K562 (cell line): ENCODE measurements at regions not wholly inside any gene's neighbourhood (a gene's known extent, or its start where the extent isn't known, plus 50 kb on each side); places are given as distances from the start of the nearest gene placed in this dataset.

Experiments used
- ARID1B ChIP-seq: fragments of 450-650 bp; IDR thresholded peaks from 2 replicates; pipeline ENCODE4 v1.6.1; 2016; ENCODE audit warnings: antibody characterized with exemption, mild to moderate bottlenecking, inconsistent platforms
- BACH1 ChIP-seq: fragments of 200-800 bp; sonication (Bioruptor generic); IDR thresholded peaks from 2 replicates; pipeline ENCODE4 v1.6.1; 2016; ENCODE audit warnings: missing genetic modification characterization, missing compliant biosample characterization
- DPF2 ChIP-seq: fragments of 450-650 bp; IDR thresholded peaks from 2 replicates; pipeline ENCODE4 v1.6.1; 2016
- GATAD2A ChIP-seq: fragments of 450-650 bp; IDR thresholded peaks from 2 replicates; pipeline ENCODE4 v1.6.1; 2017
- HES1 ChIP-seq: fragments of 450-650 bp; IDR thresholded peaks from 2 replicates; pipeline ENCODE4 v1.6.1; 2016; ENCODE audit warnings: low read depth, mild to moderate bottlenecking, moderate library complexity
- HEY1 ChIP-seq: fragments of 250-450 bp; sonication (Bioruptor Pico); IDR thresholded peaks from 2 replicates; pipeline ENCODE4 v1.5.0; 2020; ENCODE audit warnings: mild to moderate bottlenecking, moderate library complexity, borderline replicate concordance
- HMG20B ChIP-seq: fragments of 250-450 bp; sonication (Bioruptor Pico); IDR thresholded peaks from 2 replicates; pipeline ENCODE4 v1.5.0; 2021; ENCODE audit warnings: mild to moderate bottlenecking
- IRF2 ChIP-seq: sonication (generic); formaldehyde crosslinking; IDR thresholded peaks from 2 replicates; pipeline ENCODE4 v1.8.1; 2022; ENCODE audit warnings: mild to moderate bottlenecking, missing genetic modification reagents
- KLF10 ChIP-seq: fragments of 250-450 bp; sonication (Bioruptor Pico); IDR thresholded peaks from 2 replicates; pipeline ENCODE4 v1.6.1; 2021; ENCODE audit warnings: matching md5 sums
- LCOR ChIP-seq: sonication (generic); formaldehyde crosslinking; IDR thresholded peaks from 2 replicates; pipeline ENCODE4 v1.8.0; 2022; ENCODE audit warnings: mild to moderate bottlenecking, missing genetic modification reagents
- MAX ChIP-seq: sonication (generic); formaldehyde crosslinking; IDR thresholded peaks from 2 replicates; pipeline ENCODE4 v1.9.0; 2022; ENCODE audit warnings: mild to moderate bottlenecking, missing genetic modification reagents
- MEF2D ChIP-seq: conservative IDR thresholded peaks from 2 replicates; pipeline ENCODE4 v1.6.1; 2016; ENCODE audit warnings: low read depth, missing genetic modification characterization, missing compliant biosample characterization
- MTA1 ChIP-seq: fragments of 450-650 bp; IDR thresholded peaks from 2 replicates; pipeline ENCODE4 v1.6.1; 2017; ENCODE audit warnings: borderline replicate concordance
- MTA3 ChIP-seq: fragments of 450-650 bp; formaldehyde crosslinking; IDR thresholded peaks from 2 replicates; pipeline ENCODE4 v1.6.1; 2017; ENCODE audit warnings: mild to moderate bottlenecking, borderline replicate concordance
- NFRKB ChIP-seq: fragments of 450-650 bp; IDR thresholded peaks from 2 replicates; pipeline ENCODE4 v1.6.1; 2016; ENCODE audit warnings: low read depth
- POLR2A ChIP-seq: fragments of 450-650 bp; conservative IDR thresholded peaks from 2 replicates; pipeline ENCODE4 v1.6.1; 2016
- RNF2 ChIP-seq: sonication (generic); IDR thresholded peaks from 2 replicates; pipeline ENCODE4 v1.6.1; 2016
- SFPQ ChIP-seq: fragments of 200-400 bp; formaldehyde crosslinking; IDR thresholded peaks from 2 replicates; pipeline ENCODE4 v1.6.1; 2017; ENCODE audit warnings: mild to moderate bottlenecking, low read depth, low read length, moderate library complexity
- SMARCB1 ChIP-seq: IDR thresholded peaks from 2 replicates; pipeline ENCODE4 v1.6.1; 2011; ENCODE audit warnings: improper control_type of control experiment, low read depth; ENCODE audit not compliant: insufficient read length
- TAF1 ChIP-seq: IDR thresholded peaks from 2 replicates; pipeline ENCODE4 v1.6.1; 2011; ENCODE audit warnings: mild to moderate bottlenecking, low read length, moderate library complexity; ENCODE audit not compliant: insufficient read depth, control insufficient read depth, severe bottlenecking; ENCODE audit errors: extremely low read depth
- TEAD4 ChIP-seq, 2 experiments: sonication (generic) in 1 of 2; formaldehyde crosslinking in 1 of 2; IDR thresholded peaks; 2 replicates each; pipeline versions ENCODE4 v1.6.1 to v1.8.0; 2012 to 2022; ENCODE audit warnings: borderline replicate concordance in 1 of 2, inconsistent platforms in 1 of 2, low read length in 1 of 2, mild to moderate bottlenecking in 1 of 2, missing genetic modification reagents in 1 of 2
- XRCC4 ChIP-seq: IDR thresholded peaks from one replicate; pipeline ENCODE4 v1.6.1; 2011; ENCODE audit not compliant: insufficient read depth, insufficient read length; ENCODE audit errors: extremely low read depth
- ZBTB9 ChIP-seq: fragments of 450-650 bp; formaldehyde crosslinking; IDR thresholded peaks from 2 replicates; pipeline ENCODE4 v1.4.0; 2020; ENCODE audit warnings: mild to moderate bottlenecking, moderate library complexity
- ZNF263 ChIP-seq: sonication (generic); formaldehyde crosslinking; IDR thresholded peaks from 2 replicates; pipeline ENCODE4 v1.8.0; 2022; ENCODE audit warnings: mild to moderate bottlenecking, missing genetic modification reagents, borderline replicate concordance
- ZNF696 ChIP-seq: fragments of 250-450 bp; sonication (Bioruptor Pico); conservative IDR thresholded peaks from 2 replicates; pipeline ENCODE4 v1.4.0; 2020; ENCODE audit warnings: mild to moderate bottlenecking, moderate library complexity
- TF ChIP-seq, protein P1 (sequence below): sonication (generic); formaldehyde crosslinking; IDR thresholded peaks from 2 replicates; pipeline ENCODE4 v1.8.0; 2022; ENCODE audit warnings: mild to moderate bottlenecking, missing genetic modification reagents, borderline replicate concordance

- no peak for TF ChIP-seq HMG20B (CRISPR knock-in tag)
- no peak for TF ChIP-seq KLF10
- TF ChIP-seq IRF2 (CRISPR knock-in tag) = no peak
- no peak for TF ChIP-seq TAF1
- no peak for TF ChIP-seq POLR2A
- TF ChIP-seq, protein P1, sequence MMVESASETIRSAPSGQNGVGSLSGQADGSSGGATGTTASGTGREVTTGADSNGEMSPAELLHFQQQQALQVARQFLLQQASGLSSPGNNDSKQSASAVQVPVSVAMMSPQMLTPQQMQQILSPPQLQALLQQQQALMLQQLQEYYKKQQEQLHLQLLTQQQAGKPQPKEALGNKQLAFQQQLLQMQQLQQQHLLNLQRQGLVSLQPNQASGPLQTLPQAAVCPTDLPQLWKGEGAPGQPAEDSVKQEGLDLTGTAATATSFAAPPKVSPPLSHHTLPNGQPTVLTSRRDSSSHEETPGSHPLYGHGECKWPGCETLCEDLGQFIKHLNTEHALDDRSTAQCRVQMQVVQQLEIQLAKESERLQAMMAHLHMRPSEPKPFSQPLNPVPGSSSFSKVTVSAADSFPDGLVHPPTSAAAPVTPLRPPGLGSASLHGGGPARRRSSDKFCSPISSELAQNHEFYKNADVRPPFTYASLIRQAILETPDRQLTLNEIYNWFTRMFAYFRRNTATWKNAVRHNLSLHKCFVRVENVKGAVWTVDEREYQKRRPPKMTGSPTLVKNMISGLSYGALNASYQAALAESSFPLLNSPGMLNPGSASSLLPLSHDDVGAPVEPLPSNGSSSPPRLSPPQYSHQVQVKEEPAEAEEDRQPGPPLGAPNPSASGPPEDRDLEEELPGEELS (CRISPR knock-in tag) = no peak
- no peak for TF ChIP-seq SMARCB1
- TF ChIP-seq MTA3 = no peak
- 0 out of 2 replicates have a peak, but pooled peaks have one; percentile 26 for TF ChIP-seq ARID1B
- TF ChIP-seq ZNF696 (CRISPR knock-in tag) = no peak
- no peak for TF ChIP-seq ZNF263 (CRISPR knock-in tag)
- no peak for TF ChIP-seq DPF2
- no peak for TF ChIP-seq XRCC4
- TF ChIP-seq HES1 = no peak
- no peak for TF ChIP-seq SFPQ
- TF ChIP-seq MAX = no peak
- TF ChIP-seq MTA1 = no peak
- TF ChIP-seq MEF2D = no peak
- no peak for TF ChIP-seq GATAD2A
- 0 out of 2 replicates have a peak, but pooled peaks have one; percentile 17 for TF ChIP-seq NFRKB
- peak; percentile 63 for TF ChIP-seq RNF2
- no peak for TF ChIP-seq HEY1 (CRISPR knock-in tag)
- no peak for TF ChIP-seq ZBTB9 (CRISPR knock-in tag)
- no peak for TF ChIP-seq LCOR (CRISPR knock-in tag)
- TF ChIP-seq BACH1 = no peak
- peak; percentile 52; the same call in 1 of the 2 replicates for TF ChIP-seq TEAD4 (IDR thresholded peaks at IDR 0.05; ENCODE audit: low read length)
- no peak for TF ChIP-seq TEAD4 (CRISPR knock-in tag; IDR thresholded peaks at IDR 0.05; ENCODE audit: borderline replicate concordance)
Measured at GRCh38 chr2:195473862-195474261, 183.2 kb upstream of the SLC39A10 start (continued).
